PFSK-1 (cell line): ENCODE measurements at regions not wholly inside any gene's neighbourhood (a gene's known extent, or its start where the extent isn't known, plus 50 kb on each side); places are given as distances from the start of the nearest gene placed in this dataset.

Experiments used
- FOXP2 ChIP-seq: optimal IDR thresholded peaks from 2 replicates; pipeline ENCODE3; 2011; ENCODE audit warnings: borderline replicate concordance, control low read depth, inconsistent platforms; ENCODE audit not compliant: insufficient read depth; ENCODE audit errors: extremely low read length, extremely low read depth
- POLR2AphosphoS5 ChIP-seq: IDR thresholded peaks from 2 replicates; pipeline ENCODE4 v1.6.1; 2012; ENCODE audit warnings: low read depth, mild to moderate bottlenecking, control low read depth, low read length, moderate library complexity
- SIN3A ChIP-seq: IDR thresholded peaks from 2 replicates; pipeline ENCODE4 v1.6.1; 2012; ENCODE audit warnings: mild to moderate bottlenecking, low read length, moderate library complexity, borderline replicate concordance; ENCODE audit not compliant: insufficient read depth
- TAF1 ChIP-seq: IDR thresholded peaks from 2 replicates; pipeline ENCODE4 v1.6.1; 2012; ENCODE audit warnings: low read length, control low read depth, borderline replicate concordance; ENCODE audit not compliant: insufficient read depth
- TF ChIP-seq, protein P1 (sequence below), 2 experiments: IDR thresholded peaks; 2 replicates each; pipeline versions ENCODE4 v1.6.1 to v1.8.0; 2011 to 2012; ENCODE audit warnings: low read depth in 2 of 2, low read length in 2 of 2, control low read depth in 1 of 2, inconsistent platforms in 1 of 2, mild to moderate bottlenecking in 1 of 2, moderate library complexity in 1 of 2; ENCODE audit not compliant: insufficient read depth in 1 of 2

DNA sequence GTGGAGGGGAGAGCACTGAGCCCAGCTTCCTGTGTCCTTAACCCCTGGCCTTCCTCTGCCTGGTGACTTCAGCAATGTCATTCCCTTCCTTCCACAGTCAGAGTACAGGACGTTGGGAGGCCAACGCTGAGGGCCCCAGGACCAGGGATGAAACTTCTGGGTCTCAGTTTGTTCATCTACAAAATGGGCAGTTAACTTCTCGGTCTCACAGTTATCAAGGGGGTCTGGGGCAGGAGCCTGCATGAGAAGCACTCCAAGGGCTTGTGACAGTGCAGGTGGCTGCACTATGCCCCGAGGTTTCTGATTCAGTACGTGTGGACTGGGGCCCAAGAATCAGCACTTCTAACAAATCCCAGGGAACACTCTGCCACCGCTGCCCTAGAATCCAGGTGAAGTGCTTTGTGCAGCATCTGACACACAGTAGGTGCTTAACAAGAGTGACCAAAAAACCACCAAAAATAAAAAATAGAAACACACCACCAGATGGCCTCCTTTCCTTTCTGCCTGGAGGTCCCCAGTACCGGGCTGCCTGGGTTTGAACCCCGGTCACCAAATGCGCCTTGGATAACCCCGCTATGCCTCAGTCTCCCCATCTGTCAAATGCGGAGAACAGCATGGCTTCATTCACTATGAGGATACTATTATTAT lies 80.4 kb downstream of the RFLNA start:
- TF ChIP-seq TAF1 (no peak), POLR2AphosphoS5 (no peak), FOXP2 (no peak), SIN3A (no peak)
- TF ChIP-seq, protein P1, sequence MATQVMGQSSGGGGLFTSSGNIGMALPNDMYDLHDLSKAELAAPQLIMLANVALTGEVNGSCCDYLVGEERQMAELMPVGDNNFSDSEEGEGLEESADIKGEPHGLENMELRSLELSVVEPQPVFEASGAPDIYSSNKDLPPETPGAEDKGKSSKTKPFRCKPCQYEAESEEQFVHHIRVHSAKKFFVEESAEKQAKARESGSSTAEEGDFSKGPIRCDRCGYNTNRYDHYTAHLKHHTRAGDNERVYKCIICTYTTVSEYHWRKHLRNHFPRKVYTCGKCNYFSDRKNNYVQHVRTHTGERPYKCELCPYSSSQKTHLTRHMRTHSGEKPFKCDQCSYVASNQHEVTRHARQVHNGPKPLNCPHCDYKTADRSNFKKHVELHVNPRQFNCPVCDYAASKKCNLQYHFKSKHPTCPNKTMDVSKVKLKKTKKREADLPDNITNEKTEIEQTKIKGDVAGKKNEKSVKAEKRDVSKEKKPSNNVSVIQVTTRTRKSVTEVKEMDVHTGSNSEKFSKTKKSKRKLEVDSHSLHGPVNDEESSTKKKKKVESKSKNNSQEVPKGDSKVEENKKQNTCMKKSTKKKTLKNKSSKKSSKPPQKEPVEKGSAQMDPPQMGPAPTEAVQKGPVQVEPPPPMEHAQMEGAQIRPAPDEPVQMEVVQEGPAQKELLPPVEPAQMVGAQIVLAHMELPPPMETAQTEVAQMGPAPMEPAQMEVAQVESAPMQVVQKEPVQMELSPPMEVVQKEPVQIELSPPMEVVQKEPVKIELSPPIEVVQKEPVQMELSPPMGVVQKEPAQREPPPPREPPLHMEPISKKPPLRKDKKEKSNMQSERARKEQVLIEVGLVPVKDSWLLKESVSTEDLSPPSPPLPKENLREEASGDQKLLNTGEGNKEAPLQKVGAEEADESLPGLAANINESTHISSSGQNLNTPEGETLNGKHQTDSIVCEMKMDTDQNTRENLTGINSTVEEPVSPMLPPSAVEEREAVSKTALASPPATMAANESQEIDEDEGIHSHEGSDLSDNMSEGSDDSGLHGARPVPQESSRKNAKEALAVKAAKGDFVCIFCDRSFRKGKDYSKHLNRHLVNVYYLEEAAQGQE (IDR thresholded peaks at IDR 0.05; ENCODE audit: insufficient read depth in 1 of 2, low read depth in 2 of 2, low read length in 2 of 2) = no peak

DNA sequence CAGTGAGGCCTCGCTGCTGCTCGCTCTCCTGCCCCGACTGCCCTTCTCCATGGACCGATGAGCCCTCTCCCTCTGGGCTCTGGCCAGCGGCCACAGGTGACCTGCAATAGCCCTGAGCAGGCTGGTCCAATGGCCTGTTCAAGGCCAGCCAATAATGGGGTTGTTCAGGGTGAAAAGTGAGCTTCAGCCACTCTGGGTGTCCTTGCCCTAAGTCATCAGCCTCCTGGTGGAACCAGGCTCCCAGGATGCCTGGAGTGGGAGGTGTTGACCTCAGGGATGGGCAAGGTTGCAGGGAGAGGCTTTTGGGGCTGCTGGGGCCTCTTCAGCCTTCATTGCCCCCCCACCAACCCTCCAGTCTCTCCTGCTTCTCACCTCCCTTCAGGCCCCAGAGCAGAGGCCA lies 79.7 kb downstream of the RFLNA start:
- TF ChIP-seq TAF1 = no peak

DNA sequence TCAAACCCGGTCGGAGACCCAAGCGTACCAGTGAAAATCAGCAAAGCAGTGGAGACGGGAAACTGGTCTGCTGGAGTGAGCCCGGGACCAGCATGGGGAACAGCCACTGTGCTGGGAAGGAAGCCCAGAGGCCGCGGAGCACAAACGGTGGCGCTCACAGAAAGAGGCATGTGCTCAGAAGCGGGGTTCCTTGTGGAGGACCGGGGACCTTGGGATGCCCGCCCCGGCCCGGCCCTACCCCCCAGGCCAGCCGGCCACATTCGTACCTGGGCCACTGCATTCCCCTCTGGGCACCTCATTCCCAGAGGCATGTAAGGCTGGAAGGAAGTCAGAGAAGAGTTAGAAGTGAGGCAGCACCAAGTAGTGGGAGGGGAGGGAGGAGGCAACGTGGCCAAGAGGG lies 79.3 kb downstream of the RFLNA start:
- no peak for TF ChIP-seq FOXP2
- no peak for TF ChIP-seq TAF1
- no peak for TF ChIP-seq SIN3A
- TF ChIP-seq, protein P1 (IDR thresholded peaks at IDR 0.05; ENCODE audit: insufficient read depth in 1 of 2, low read depth in 2 of 2, low read length in 2 of 2) = no peak
- no peak for TF ChIP-seq POLR2AphosphoS5

DNA sequence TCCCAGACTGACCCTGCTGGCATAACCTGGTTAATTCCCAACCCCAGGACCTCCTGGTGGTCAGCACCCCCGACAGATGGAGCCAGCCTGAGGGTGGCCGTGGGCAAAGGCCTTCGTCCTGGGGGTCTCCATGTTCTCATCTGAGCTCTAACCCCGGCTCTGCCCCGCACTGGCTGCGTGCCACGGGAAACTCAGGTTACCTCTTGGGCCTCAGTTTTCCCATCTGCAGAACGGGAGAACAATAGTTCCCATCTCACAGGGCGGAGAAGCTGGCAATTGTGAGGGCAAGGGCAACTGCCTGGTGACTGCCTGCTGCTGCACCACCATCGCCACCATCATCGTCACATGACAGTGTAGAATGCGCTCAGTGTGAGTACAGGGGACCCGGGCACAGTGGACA lies 77.9 kb downstream of the RFLNA start:
- TF ChIP-seq, protein P1 (IDR thresholded peaks at IDR 0.05; ENCODE audit: insufficient read depth in 1 of 2, low read depth in 2 of 2, low read length in 2 of 2) = no peak
- TF ChIP-seq FOXP2 (no peak), SIN3A (no peak)

DNA sequence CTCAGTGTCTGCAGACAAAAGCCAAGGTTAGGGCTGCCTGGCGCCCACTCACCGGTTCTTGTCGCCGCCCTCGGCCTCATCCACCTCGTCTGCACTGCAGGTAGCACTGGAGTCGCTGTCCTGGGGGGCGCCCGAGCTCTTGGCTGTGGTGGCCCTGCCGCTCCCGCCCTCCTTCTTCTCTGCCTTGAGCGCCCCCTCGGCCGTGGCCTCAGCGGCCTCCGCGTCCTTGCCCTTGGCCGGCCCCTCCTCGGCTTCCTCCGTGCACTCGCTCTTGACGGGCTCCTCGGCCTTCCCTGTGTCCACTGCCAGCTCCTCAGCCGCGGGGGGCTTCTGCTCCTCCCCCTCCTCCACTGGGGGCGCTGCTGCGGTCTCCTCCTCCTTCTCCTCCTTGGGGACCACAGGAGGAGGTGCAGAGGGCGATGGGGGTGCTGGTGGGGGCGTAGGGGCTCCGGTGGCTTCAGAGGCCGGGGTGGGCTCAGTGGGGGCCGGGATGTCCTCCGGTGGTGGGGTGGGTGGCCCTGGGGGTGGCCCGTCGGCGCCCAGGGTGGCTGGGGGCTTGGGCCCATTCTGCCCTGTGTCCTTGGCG lies 77.2 kb downstream of the RFLNA start:
- TF ChIP-seq POLR2AphosphoS5 = no peak
- TF ChIP-seq, protein P1 (IDR thresholded peaks at IDR 0.05; ENCODE audit: insufficient read depth in 1 of 2, low read depth in 2 of 2, low read length in 2 of 2) = no peak
- TF ChIP-seq FOXP2 = no peak
- TF ChIP-seq TAF1 = no peak
- TF ChIP-seq SIN3A = no peak
